Suppressor macrophage (primary cell): ENCODE measurements at regions not wholly inside any gene's neighbourhood (a gene's known extent, or its start where the extent isn't known, plus 50 kb on each side); places are given as distances from the start of the nearest gene placed in this dataset.

ENCODE experiments used
- DNase-seq, 4 experiments: peaks; one replicate each; pipeline ENCODE4 v3.0.0-alpha.2; 2020 to 2022

DNA sequence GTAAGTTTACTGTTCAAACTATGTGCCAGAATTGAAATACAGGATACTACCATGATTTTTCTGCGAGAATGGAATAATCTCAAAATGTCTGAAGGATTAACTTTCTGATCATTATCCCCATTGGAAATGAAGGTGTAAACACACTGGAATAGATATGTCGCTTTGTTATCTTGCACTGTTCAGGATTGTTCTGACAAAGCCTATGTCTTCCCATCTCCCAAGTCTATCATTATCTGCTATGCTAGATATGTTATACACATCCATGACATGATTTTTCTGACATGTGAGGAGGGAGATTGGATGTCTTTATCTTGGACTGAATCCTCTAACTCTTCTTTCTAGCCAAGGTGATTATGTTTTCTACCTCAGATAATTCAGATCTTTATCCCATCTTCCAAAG lies 1239.3 kb upstream of the ADGRL4 start:
- no peak for DNase-seq

DNA sequence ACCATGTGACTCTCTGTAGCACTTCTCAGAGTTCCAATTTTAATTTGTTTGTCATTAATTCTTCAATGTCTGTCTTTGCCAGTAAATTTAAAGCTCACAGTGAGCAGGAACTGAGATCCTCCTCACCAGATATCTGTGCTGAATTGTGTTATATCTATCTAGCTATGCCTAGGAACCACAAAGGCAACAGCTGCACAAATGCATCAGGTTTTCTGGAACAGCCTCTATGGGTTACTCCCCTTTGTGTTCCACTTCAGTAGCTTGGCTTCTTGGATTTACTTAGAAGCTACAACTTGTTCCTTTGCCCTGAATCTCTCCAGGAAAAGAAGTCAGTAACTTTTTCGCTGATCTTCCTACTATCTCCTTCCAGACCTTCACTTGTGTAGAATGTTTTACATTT lies 1237.8 kb upstream of the ADGRL4 start:
- DNase-seq = no peak

DNA sequence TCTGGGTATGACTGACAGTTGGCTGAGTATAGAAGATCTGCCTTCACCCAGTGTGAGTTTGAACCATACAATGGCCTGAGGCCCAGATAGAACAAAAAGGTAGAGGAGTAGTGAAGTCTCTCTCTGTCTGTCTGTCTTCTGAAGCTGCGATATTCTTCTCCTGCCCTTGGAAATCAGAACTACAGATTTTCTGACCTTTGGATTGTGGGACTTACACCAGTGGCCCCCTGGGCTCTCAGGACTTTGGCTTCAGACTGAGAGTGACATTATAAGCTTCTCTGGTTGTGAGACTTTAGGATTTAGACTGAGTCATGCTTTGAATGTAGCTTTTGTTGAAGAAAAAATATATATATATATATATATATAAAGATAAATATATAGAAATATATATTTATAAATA lies 1235.0 kb upstream of the ADGRL4 start:
- DNase-seq = no peak

DNA sequence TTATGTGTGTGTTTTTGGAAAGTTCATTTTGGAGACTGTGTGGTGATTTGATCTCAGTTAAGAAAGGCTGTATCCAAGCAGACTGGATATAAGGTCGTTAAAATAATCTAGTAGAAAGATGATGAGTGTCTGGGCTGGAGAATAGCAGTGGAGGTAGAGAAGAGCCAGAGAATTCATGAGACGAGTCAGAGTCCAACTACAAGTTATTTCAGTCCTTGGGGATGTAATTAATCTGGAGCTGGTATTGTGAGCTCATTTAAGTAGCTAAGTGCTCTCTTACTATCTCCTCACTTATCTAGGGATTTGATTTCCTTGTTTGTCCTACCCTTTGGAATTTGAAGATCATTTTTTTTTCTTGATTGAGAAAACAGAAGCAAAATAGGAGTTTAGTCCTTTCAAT lies 1219.0 kb upstream of the ADGRL4 start:
- DNase-seq = no peak

DNA sequence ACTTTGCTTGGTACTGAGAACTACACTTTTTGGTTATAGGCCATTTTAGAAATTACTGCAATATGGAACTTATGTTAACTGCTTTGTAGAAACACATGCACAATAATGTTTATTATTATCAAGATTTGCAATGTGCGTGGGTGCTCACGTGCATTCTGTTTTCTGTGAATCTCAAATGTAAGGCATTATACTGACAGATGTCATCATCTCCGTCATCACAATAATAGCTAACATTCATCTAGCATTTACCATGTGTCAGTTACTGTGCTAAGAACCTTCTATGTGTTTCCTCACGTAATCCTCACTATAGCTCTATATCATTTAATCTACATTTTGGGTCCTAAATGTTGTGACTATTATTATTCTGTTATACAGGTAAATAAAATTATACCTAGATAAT lies 1214.8 kb upstream of the ADGRL4 start:
- DNase-seq = no peak

DNA sequence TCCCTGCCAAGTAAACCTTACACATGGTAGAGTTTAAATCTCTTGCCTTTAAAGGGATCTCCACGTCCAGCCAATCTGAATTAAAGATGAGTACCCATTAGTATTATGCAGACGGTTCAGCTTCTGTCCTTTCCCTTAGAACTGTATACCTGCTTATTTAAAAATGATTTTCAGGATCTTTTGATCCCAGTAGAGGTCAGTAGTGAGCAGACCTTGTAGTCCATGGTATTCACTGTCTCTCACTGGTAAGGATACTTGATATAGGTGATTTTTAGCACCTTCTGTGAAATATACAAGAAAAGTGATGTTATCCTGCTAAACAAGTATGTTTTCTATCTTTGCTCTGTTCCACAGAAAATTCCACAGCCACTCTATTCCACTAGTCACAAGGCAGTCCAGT lies 1211.6 kb upstream of the ADGRL4 start:
- DNase-seq = peak; percentile 2 to 51 (median 18)

DNA sequence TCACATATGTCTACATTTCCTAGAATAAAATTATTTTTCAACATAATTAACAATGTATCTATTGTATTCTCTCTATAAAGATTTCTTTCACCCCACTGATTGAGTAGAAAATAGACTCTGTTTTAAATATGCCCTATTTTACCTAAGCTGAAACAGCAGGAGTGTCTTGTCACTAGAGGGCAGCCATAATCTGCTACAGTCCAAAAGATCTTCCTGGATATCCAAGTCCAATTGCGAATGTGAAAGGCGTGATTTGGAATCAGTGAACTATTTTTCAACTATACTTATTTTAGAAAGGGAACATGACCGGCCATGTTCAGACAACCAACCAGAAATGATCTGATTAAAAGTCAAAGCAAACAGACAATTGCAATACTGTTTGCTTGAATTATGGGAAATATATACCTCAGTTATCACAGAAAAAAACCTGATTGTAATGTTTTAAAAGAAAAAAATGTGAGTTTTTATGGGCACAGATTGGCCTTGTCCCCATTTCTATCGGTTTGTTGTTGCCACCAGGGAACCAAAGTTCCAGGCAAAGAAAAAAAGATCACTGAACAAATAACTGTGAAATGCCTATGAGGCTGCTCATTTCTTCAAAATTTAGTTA lies 1211.0 kb upstream of the ADGRL4 start:
- DNase-seq = peak in 1 of 4 experiments; percentile 3

DNA sequence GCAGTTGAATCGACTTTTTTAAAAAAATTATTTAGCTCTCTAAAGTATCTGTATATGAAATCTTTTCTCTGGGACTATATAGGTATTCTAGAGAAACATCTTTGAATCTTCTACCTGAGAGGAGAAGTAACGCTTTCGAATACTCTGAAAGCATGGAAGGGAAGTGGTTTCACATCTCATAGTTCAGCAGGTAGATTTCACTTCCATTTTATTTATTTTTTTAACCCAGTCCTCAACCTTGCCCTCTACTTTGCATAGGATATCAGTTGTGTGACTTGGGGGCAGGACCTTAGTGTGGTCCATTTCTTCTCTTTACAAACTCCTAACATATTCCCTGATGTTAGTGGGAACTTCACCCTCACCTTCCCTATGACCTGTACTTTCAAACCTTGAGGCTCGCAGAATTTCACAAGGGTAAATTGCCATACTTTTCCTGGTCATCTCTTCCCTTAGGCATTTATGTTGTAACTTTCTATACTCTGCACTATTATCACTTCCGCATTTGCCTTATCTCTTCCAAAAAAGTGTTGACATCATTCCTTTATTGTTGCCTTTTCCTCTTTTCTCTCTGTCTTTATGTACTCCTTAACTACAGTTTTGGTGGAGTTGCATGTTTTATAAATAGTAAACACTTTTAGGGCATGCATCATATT lies 1208.5 kb upstream of the ADGRL4 start:
- DNase-seq = no peak

DNA sequence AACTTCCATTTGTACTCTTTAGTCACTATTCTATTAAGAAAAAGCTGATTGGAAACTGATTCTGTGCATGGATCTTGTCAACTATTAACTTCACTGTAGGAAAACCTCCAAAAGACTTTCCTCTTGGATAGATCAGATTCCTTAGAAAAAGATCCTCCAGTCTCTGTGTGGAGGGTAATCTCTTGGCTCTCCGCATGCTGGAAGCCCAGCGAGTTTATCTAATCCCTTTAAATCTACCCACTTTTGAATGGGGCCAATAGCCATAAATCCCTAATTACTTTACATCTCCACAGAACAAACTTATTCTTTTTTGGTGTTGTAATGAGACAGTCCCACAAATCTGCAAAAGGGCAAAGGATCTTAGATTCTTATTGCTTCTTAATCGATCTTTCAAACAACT lies 1206.4 kb upstream of the ADGRL4 start:
- DNase-seq = no peak

DNA sequence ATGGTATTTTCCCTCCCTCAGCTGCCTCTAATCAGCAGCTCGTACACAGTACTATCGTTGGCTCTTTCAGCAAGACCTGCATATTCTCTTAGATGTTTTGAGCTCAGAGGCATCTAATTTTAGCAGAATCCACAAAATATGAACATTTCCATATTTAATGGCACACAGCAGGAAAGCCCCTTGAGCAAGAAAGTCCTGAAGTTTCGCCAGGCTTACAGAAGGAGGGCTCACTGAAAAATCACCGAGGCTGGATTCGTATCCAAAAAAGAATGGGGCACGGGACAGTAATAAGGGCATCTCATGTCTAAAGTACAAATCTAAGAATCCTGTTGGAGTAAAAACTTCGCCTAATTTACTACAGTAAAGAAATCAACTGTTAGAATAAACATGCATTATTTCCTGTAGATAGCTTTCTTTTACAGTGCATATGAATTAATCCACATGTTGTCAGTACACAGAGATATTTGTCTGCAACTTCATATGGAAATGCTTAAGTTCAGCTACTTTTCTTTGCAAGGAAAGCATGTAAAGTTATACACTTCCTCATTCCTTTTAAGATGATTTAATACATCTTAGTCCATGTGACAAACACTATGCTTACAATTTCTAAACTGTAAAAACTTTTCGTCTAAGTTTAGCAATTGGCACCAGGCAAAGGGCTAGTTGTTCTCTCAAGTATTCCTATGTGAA lies 1205.3 kb upstream of the ADGRL4 start:
- no peak for DNase-seq

DNA sequence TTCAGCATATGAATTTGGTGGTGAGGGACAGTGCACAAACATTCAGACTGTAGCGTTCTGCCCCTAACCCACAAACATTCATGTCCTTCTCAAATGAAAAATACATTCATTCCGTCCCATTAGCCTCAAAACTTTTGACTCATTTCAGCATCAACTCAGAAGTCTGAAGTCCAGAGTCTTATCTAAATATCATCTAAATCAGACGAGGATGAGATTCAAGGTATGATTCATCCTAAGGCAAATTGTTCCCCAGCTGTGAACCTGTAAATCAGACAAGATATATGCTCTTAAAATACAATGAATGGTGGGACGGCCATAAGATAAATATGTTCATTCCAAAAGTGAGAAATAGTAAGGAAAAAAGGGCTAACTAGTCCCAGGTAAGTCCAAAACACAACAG lies 1195.6 kb upstream of the ADGRL4 start:
- DNase-seq = no peak

DNA sequence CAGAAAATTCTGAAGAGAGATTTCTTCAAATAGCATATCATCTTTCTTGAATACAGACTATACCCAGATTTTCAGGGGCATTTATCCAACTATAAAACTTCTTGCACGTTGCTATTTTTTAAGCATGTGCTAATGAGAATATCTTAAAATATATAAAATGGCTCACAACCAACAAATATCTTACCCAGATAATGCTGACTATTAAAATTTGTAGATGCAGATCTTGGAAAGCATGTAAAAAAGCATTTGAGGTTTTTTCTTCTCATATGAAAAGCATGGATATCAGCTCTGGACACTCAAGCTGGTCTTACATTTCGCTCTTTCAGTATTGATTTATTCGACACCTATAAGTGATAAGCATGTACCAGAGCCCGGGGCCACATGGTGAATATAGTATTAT lies 1187.7 kb upstream of the ADGRL4 start:
- no peak for DNase-seq

DNA sequence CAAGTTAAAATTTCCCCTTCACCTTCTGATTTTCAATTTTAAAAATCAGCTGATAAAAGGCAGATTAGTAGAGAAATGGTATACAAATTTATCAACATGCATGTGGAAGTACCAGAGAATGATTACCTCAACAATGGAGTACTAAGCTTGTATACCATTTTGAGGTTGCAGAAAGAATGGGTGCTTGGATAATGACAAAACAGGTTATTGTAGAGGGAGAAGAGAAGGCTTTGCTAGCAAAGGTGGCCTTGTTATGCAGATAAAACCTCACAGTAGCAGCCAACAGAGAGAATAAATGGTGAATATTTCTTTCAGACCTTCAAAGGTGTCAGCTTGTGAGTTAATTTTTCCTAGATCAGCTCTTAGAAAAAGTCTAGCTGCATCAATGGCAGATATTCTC lies 1174.9 kb upstream of the ADGRL4 start:
- no peak for DNase-seq

DNA sequence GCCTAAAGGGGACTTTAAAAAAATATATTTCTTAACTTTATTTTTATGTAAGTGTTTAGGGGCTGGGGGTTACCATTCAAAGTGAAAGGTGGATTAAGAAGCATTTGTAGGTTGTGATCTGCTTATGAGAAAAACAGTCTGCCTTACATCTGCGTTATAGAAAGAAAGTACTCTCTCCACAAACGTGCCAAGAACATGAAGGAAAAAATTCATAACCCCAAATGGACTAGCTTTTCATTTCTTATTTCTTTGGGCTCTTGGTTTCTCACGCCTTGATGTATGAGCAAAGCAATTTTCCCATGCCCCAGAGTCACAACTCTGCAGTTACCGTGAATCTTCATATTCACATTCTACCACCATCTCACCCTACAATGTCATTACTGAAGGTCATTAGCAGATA lies 1165.1 kb upstream of the ADGRL4 start:
- no peak for DNase-seq

DNA sequence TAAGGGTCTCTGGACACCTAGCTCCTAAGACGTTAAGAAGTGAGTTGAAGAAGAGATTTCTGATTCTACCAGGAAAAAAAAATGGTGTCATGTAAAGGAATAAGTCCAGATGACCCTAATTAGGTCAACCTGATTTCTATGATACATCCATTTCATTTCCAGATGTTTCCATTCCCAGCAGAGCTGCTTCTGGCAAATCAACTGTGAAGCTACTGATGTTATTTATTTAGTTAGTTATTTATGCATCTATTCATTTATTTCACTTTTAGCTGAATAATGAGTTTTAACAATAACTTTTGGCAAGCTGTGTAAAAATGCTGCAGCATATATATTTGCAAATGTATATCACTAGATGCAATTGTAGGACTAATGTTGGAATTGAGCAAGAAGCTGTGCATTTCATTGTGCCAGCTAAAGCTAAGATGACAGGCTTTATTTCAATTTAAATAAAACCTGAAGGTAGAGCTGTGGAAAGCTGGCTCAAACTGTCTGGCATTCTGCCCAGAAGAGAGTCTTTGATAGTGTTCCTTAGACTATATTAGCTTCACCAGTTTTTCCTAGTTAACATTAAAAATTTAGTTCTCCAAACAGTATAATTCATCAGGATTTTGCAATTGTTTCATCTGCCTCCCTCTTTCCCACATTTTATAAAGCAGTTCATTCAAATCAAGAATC lies 1164.4 kb upstream of the ADGRL4 start:
- no peak for DNase-seq

DNA sequence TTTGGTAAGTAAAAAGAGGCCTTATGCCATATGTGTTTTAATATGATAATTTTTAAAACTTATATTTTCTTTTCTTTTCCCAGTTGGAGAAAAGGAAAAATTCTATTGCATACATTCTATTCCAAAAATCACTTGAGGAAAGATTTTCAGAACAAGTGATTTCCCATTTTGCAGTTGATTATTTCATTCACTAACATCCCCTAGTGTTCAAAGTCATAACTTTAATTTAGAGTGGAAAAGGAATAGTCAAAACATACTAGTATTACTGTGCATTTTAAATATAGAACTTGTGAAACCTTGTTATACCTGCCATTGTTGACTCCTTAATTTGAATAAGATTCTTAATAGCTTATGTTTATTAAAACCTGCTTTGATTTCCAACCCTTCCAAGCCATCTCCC lies 1157.6 kb upstream of the ADGRL4 start:
- DNase-seq = no peak

DNA sequence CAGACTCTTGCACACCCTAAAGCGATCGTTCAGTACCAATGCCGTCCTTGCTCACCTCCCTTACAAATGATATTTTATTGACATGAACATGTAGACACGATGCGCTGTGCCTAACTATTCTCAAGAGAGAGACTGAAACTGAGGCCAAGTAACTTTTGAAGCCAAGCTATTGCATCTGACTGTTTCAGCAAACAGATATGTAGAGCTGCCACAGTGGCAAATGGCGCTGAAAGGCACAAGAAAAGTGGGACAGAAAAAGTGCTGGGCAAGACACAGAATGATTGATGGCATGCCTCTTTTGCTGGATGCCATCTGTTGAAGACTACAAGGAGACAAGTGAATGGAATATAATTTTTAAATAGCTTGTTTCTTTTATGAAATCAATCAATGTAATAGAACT lies 1157.2 kb upstream of the ADGRL4 start:
- no peak for DNase-seq

DNA sequence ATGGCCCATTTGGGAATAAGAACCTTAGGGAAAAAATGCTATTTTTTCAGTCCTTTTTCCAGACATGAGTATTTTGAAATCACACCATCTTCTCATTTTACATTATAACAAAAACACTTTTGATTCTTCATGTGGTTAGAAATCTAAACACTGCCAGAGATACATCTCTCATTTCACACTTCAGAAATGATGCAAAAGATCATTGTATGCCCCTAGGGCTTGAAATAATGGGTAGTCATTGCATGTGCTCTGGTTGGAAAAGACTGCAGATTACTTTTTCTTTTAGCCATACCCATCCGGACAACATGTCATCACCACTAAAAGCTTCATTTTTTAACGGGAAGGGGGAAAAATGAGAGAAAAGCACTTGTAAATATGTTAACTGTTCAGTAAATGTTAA lies 1152.2 kb upstream of the ADGRL4 start:
- DNase-seq = no peak

DNA sequence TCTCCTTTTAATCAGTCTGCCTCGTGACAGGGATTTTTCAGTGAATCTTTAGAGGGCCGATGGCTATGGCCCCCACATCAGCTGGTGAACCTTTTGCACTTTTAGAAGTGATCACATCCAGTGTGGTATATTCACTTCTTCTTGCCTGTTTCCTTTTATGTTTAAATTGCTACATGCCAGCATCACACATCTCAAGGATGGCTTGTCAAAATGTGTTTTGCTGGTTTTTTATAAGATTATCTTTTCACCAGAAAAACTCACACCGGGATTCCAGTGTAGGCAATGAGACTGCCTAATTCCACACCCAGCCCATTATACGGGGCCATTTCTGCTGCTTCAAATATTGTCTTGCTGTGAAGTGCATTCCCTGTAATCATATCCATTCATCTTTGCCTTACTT lies 1151.7 kb upstream of the ADGRL4 start:
- no peak for DNase-seq

DNA sequence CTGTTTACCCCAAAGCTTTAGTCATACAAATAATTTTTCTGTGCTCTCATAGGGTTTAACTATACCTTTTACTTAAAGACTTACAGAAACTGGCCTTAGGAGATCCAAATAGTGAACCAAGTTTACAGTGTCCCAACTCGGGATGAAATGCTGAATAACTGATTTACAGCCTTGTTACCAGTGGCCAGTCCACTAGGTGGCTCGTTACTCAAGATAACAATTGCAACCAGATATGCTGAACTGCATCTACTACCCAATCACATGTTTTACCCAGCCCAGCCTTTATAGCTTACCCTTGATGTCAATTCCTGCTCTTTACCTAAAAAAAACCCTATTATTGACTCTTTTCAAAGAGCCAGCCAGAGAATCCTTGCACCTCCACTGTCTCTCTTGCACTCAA lies 1148.8 kb upstream of the ADGRL4 start:
- no peak for DNase-seq

DNA sequence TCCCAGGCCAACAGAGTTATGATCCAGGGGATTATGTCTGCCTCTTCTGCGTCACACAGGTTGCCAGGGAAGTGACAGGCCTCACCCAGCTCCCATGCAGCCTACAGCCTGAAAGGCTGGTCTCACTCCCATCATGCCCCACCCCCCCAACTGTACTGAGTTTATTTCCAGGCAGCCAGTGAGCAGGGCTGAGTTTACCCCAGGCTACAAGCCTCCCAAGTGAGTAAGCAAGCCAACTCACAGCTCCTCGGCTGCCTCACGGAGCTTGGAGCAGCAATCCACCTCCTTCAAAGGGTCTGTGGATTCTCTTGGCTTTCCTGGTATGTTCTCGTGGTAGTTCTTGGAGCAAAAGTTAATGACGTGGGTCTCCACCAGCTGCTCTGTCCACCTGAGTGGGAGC lies 1147.6 kb upstream of the ADGRL4 start:
- DNase-seq = no peak

DNA sequence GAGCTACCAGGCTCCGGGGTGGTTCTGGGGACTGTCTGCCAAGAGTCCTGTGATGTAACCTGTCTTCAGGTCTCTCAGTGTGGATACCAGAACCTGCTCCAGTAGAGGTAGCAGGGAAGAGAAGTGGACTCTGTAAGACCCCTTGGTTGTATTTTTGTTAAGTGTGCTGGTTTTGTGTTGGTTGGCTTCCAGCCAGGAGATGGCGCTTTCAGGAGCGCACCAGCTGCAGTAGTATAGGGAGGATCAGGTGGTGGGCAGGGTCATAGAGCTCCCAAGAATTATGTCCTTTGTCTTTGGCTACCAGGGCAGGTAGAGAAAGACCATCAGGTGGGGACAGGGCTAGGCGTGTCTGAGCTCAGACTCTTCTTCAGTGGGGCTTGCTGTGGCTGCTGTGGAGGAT lies 1147.2 kb upstream of the ADGRL4 start:
- no peak for DNase-seq

DNA sequence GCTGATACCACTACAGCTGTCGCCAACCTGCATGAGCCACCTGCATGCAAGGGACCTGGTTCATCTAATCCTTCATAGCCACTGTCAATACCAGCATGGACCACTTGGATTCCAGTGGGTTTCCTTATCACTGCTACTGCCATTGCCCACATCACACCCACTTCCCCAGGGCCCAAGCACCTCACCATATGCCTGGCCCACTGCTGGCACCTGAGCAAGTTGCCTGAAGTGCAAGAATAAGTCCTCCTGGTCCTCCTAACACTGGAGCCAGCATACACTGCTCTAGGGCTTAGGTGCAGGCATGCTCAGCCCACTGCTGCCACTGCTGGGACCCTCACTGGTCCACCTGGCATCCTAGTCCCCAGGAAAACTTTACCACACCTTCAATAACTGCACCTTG lies 1136.8 kb upstream of the ADGRL4 start:
- no peak for DNase-seq
